Fibroblast of gingiva (primary cell): ENCODE measurements at regions not wholly inside any gene's neighbourhood (a gene's known extent, or its start where the extent isn't known, plus 50 kb on each side); places are given as distances from the start of the nearest gene placed in this dataset.
"Not testable (repeated sequence)": the region's sequence is repeated elsewhere in the genome, so short reads cannot be mapped to it uniquely, and the experiment has no call there.

Source experiments
- DNase-seq: peaks from one replicate; pipeline ENCODE4 v3.0.0-alpha.2; 2011; ENCODE audit warnings: low read depth

- DNase-seq: no peak
These were observed 225.8 kb upstream of the GIMD1 start for GRCh38 chr4:106594291-106594952.

GRCh38 chr4:106588891-106589290 lies 220.3 kb upstream of the GIMD1 start:
- DNase-seq: peak; percentile 54

- DNase-seq: peak; percentile 41
These were observed 219.0 kb upstream of the GIMD1 start for GRCh38 chr4:106587558-106587957.

- peak; percentile 14 for DNase-seq
These were observed 217.4 kb upstream of the GIMD1 start for GRCh38 chr4:106585915-106586349.

GRCh38 chr4:106584337-106584989 lies 215.9 kb upstream of the GIMD1 start:
- DNase-seq: peak; percentile 14

- DNase-seq: peak; percentile 85
These were observed 215.0 kb upstream of the GIMD1 start for GRCh38 chr4:106583567-106583966.

- no peak for DNase-seq
These were observed 214.5 kb upstream of the GIMD1 start for GRCh38 chr4:106583108-106583507.

- DNase-seq: no peak
These were observed 213.5 kb upstream of the GIMD1 start for GRCh38 chr4:106582103-106582502.

GRCh38 chr4:106579236-106579635 lies 210.7 kb upstream of the GIMD1 start:
- DNase-seq: no peak

- DNase-seq: peak; percentile 71
These were observed 200.8 kb upstream of the GIMD1 start for GRCh38 chr4:106569146-106570031.

- DNase-seq: peak; percentile 35
These were observed 197.1 kb upstream of the GIMD1 start for GRCh38 chr4:106565727-106566126.

GRCh38 chr4:106563637-106564036 lies 195.1 kb upstream of the GIMD1 start:
- not testable (repeated sequence) for DNase-seq

- DNase-seq: no peak
These were observed 183.1 kb upstream of the GIMD1 start for GRCh38 chr4:106551724-106552123.

- no peak for DNase-seq
These were observed 180.0 kb upstream of the GIMD1 start for GRCh38 chr4:106548446-106549044.

- DNase-seq: no peak
These were observed 177.8 kb upstream of the GIMD1 start for GRCh38 chr4:106546370-106546769.

GRCh38 chr4:106542609-106543008 lies 174.0 kb upstream of the GIMD1 start:
- not testable (repeated sequence) for DNase-seq

GRCh38 chr4:106541253-106541652 lies 172.7 kb upstream of the GIMD1 start:
- peak; percentile 44 for DNase-seq

- DNase-seq: peak; percentile 29
These were observed 162.2 kb upstream of the GIMD1 start for GRCh38 chr4:106530821-106531220.

- DNase-seq: no peak
These were observed 161.4 kb upstream of the GIMD1 start for GRCh38 chr4:106530024-106530361.

- no peak for DNase-seq
These were observed 160.9 kb upstream of the GIMD1 start for GRCh38 chr4:106529348-106530023.

- DNase-seq: no peak
These were observed 158.7 kb upstream of the GIMD1 start for GRCh38 chr4:106527316-106527715.

- not testable (repeated sequence) for DNase-seq
These were observed 156.8 kb upstream of the GIMD1 start for GRCh38 chr4:106525425-106525824.
